CMK (cell line): ENCODE measurements at regions not wholly inside any gene's neighbourhood (a gene's known extent, or its start where the extent isn't known, plus 50 kb on each side); places are given as distances from the start of the nearest gene placed in this dataset.

ENCODE experiments used
- DNase-seq: peaks from one replicate; pipeline ENCODE4 v3.0.0-alpha.2; 2010; ENCODE audit warnings: low read depth

DNA sequence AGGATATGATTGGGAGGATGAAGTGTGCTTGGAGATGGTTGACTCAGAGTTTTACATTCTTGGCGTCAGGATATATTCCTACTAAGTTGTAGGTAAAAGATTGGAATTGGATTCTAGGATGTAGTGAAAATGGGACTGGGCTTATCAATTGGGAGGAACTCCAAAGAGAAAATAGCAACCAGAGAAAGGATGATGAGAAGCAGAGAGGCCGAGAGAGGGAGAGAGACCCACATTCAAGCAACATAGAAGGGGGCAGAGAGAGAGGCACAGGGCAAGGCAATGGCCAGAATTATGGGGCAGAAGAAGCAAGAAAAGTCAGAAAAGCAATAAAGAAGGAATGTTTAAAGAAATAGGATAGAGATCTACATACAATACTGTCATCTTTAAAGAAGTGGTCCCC is 217.9 kb upstream of the ACTBL2 start:
- no peak for DNase-seq

DNA sequence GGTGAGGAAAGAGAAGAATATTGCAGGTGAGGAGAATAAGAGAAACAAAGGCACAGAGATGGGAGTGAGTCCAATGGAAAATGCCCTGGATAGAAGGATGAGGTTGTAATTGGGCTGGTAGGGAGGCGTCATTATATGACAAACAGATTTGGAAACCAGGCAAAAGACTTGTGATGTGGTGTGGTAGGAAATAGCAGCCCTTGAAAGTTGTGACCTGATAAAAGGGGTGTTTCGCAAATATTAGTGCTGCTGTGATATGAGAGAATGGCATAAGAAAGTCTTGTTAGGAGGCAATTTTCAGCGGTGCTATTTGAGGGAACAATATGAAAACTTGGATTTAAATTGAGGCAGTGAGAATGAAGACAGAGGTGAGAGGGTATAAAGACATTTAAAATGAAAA is 217.5 kb upstream of the ACTBL2 start:
- no peak for DNase-seq

DNA sequence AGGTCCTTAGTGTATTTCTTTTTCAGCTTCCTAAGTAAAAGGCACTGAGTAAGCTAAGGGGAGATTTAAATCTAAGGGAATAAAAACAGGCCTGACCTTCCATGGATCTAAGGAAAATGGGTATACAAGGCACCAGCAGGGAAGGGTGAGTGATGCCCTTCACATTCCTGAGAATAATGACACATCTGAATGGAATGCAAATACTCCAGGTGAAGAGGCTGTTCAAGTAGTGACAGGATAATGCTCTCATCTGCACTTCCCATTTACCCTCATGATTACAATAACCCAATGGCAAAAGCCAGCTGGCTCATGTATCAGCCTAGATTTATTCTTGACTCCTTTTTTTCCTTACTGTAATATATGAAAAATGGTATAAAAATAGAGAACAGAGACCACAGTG is 216.2 kb upstream of the ACTBL2 start:
- DNase-seq, result no peak

DNA sequence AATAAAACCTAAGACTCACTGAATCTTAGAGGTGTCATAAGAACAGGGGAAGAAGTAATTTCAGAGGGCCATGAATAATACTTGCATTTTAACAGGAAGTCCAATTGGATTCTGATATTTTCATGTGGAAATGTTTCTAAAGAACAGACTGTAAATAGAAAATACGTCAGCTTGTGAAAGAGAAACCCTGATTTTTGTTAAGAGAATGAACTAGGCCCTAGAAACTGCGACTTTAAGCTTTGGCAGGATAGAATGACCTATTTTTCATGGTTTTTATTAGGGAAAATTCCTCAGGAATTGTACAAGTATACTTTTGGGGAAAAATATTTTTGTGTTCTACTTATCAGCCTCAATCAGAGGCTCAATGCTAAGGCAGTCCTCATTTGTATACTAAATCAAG is 215.5 kb upstream of the ACTBL2 start:
- no peak for DNase-seq

DNA sequence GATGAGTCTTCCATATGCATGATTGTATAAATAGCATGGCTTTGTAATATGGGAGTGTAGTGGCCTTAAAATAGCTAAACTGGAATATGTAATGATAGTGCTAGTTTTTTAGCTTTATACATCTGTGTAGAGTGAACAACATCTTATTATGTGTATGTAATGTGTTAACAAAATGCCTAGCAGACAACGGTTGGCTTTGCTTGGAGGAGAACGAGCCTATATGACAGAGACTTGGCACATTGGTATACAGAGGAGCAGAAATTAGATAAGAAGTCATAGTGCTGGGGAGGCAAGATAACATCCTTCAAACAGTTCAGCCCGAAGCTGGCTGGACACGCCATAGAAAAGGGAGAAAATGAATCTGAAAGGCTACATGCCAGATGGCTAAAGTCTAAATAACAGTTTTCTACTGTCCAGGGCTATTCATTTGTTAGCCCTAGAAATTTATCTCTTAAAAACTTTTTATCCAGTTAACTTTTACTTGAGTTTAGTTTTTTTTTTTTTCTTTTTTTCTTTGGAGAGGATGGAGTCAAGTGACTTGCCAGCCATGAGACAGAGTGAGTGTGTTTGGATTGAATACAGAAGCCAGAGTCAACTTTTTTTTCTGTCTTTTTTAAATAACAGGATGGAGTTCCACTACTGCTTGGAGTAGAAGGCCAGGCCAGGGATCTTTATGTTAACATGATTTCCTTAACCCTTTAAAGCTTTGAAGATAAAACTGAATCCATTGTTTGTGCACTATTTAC is 214.4 kb upstream of the ACTBL2 start:
- no peak for DNase-seq

DNA sequence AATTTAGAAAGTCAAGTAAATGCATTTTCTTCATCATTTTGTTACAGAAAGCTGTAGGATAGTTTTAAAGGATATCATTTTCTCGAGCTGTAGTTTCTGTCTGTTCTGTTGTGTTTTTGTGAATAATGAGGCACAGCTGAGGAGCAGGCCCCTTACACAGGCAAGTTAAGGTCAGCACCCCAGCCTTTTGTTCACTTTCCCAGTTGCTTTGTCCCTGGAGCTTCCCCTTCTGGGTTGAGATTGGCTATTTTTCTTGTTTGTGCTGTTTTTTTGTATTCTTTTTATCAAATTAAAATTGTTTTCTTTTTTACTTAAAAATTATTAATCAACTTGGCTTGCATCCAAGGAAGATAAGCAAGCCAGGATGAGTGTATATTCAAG is 213.8 kb upstream of the ACTBL2 start:
- no peak for DNase-seq

DNA sequence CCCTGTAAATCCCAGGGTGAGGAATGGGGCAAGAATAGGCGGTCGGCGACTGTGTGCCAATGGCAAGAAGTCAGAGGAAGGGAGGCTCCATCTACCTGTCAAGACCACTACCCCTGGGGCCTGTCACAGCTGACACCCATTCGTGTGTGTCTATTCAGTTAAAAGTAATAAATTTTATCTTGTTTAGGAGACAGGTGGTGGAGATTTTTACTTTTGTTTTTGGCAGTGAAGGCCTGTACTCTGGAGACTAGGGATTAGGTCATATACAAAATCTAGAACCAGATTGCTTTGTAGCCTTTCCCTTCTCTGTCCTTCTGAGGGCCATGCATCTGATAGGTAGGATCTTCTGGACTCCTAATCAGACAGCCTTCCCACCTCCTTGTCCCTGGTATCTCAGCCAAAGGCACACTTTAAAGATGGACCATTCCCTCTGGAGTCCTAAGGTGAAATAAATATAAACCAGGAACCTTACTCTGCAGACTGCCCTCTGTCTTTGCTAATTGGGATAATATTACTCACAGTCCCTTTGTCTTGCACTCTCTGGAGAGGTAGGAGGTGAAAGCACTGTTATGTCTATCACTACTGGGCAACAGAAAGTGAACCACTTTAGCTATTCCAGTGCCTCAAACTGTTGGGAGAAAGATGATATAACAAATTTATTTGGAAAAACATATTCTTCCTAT is 213.2 kb upstream of the ACTBL2 start:
- no peak for DNase-seq

DNA sequence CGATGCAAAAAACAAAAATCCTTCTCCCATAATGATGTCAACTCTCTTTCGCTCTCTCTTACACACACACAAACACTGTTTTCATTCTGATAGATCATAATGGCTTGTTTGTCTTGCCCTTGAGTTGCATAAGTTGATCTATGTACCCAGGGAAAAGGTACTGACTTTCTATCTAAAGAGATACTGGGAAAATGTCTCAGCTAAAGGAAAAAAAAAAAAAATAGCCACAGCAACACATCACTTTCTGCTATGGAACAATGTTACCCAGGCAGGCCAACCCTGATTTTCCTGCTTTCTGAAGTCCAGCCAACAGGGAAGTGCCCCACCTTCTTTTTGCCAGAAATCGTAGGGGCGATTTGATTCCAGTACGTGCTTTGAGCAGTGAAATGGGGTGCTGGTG is 212.6 kb upstream of the ACTBL2 start:
- no peak for DNase-seq

DNA sequence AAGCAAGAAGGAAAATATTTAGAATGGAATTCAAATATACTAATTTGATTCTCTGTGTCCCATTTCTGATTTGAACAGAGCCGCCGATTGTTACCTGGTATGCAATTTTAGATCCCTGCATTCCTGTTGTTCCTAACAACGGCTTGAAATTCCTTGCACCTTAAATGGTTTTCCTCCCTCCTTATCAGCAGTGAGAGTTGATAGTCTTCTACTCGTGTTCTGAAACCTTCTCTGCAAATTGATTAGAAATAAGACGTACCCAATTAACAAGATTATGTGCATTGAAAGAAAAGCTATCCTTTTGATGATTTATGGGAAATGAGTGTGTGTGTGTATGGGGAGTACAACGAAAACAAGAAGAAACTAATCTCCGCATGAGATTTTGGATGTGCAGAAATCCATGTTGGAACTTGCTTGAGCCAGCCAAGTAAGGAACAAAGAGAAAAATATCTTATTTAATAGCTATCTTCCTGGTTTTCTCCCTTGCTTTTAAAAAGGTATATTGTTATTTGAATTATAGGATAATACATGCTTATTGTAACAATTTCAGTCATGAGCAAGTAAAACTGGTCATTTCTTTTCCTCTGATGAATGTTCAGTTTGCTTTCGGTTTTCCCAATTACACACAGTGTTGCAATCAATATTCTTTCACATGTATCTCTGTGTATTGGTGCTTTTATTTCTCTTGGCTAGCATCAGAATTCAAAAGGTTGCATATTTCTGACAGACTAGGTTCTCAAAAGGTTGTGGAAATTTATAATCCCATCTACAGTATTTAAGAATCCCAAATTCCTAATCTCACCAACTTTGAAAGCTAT is 211.1 kb upstream of the ACTBL2 start:
- no peak for DNase-seq

DNA sequence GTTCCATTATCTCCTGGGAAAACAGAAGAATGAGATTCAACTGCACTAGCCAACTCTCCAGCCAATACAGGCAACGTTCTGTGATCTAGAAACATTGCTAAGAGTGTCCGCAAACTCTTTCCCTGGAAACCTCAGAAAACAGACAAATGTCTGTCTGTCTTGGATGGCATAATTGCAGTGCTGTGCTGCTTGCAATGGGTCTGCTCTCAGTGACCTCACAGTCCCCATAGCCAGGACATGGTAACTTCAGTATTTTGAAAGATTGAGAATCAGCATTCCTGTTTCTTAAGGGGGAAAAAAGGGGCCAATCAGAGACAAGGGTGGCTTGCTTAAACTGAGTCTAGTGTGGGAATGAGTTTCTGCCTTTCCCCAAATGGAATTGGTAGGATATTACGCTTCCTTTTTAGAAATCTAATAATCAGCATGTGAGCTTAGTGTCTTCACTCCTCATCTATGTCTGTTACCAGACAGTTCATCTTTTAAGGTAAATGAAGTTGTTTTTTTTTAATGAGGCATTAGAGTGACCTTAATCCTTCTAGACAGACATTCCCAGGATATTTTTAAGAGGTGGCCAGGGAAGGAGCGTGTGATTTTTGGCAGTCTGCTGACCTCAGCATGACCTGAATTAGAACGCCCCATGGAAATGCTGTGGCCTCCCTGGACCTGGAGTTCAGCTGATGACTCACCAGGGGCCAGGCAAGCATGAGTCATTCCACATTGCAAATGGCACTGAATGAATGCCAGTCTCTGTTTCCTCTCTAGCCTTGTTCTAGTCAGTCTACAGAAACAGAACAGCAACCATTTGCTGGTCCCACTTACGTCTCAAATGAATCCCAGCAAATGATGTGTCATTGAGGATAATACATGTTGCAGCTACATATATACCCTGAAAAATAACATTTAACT is 210.2 kb upstream of the ACTBL2 start:
- DNase-seq, result no peak

DNA sequence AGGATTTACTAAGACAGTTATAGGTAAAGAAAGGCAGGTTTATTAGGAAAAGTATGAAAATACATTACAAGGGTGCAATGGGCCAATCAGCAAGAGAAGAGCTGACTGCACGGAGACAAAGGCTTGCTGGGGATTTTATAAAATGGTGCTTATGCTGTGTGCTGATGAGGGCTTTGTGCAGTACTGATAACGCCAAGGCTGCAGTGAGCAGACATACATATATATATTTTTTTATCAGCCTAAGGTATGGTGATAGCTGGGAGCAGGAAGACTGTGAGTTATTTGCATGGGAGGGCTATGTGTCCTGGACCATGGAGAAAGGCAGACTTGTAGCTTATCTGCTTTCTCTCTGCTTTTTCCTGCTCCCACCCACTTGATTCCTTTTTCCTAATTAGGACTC is 208.1 kb upstream of the ACTBL2 start:
- DNase-seq, result no peak

DNA sequence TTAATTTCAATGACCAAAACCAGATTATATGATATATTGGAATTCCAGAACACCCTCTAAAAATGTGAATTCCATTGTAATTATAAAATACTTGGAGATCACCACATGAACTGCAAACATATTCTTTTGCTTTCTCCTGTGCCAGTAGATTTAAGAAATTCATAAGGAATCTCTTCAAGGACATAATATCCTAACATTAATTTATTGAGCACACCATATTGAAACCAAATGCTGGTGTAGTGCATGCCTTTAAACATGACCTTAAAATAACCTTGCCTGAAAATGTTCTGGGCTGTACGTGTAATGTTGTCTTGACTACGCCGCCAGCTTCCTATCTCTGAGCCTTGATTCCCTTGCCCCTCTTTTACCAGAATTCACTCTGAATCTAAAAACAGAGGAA is 205.0 kb upstream of the ACTBL2 start:
- no peak for DNase-seq

DNA sequence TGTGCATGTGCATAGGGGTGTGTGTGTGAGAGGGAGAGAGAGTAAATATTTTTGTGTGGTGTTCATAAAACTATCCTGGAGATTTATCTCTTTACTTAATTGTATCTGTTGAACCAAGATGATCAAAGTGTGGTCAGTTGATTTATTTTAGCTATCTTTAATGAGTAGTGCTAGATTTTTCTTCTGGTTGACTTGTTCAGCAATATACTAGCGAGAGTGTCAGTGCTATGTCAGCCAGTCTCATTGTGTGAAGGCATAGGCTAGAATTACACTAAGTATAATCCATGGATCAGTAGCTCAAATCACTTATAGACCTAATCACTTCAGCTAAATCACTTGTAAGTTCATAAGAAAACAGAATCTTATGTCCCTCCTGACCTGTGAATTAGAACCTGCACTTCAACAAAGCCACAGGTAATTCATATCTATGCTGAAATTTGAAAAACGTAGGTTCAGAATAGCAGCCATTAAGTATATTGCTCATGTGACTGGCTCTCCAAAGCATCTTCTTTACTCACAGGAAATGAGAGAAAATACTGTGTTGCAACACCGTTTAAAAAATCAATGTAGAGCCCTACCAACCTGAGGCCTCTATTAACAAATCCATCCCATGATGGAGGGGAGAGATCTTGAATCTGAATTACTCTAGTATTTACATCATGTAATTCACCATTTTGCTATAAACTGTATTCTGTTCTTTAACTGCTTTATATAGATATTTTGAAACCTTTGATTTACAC is 203.1 kb upstream of the ACTBL2 start:
- no peak for DNase-seq

DNA sequence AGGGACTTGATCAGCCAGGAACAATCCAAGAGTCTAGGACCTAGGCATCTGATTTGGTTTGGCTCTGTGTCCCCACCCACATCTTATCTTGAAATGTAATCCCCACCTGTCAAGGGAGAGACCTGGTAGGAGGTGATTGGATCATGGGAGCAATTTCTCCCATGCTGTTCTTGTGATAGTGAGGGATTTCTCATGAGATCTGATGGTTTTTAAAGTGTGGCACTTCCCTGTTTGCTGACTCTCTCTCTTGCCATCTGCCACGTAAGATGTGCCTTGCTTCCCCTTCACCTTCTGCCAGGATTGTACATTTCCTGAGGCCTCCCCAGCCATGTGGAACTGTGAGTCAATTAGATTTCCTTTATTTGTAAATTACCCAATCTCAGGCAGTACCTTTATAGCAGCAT is 201.7 kb upstream of the ACTBL2 start:
- no peak for DNase-seq

DNA sequence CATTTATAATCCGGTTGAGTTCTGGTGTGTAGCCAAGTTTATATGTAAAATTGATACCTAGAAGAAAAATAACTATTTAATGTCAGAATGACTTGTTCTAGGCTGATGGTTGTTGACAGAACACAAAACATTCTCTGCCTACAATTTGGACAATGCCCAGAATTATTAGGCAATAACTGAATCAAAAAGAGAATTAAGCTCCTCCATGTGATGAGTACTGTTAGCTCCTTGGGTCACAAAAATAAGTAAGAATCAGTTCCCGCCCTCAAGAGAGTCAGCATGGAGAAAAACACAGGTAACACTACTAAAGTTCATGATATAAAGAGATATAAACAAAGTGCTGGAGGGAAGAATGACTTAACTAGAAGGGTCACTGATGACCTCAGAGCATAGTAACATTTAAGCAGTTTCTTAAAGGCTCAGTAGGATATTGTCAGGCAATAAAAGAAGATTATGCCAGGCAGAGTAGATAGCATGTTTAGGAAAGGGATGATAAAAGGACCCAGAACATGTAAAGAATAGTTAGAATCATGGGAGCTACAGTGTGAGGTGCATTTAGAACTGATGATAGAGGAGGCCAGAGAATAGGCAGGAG is 200.5 kb upstream of the ACTBL2 start:
- no peak for DNase-seq

DNA sequence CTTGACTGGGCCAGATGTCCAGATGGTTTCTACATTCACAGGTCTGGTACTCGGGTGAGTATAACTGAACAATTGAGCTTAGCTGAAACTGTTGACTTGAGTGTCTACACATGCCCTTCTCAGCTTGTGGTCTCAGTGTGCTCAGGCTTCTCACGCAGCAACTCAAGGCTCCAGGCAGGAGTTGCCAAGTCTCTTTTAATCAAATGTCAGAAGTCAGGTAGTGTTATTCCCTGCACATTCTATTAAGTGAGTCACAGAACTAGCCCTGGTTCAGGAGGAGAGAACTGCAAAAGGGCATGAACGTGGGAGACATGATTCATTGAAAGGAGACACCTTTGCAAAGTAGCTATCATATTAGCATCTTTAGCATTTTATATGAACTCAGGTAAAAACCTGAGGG is 199.3 kb upstream of the ACTBL2 start:
- no peak for DNase-seq

DNA sequence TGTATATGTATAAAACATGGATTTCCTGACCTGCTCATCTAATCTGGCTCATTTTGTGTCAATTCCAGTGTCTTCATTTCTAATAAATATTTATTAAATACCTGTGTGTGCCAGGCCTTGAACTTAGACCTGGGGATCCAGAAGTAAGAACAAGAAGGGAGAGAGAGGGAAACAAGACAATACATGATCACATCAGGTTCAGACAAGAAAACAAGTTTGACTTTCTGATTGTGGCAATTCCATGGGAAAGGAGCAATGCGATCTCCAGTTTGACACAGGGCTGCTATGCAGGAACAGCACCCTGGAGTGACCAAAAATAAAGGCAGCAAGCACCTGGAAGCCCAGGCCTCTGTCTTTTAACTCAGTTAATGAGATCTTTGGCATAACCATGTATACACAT is 198.1 kb upstream of the ACTBL2 start:
- DNase-seq, result no peak

DNA sequence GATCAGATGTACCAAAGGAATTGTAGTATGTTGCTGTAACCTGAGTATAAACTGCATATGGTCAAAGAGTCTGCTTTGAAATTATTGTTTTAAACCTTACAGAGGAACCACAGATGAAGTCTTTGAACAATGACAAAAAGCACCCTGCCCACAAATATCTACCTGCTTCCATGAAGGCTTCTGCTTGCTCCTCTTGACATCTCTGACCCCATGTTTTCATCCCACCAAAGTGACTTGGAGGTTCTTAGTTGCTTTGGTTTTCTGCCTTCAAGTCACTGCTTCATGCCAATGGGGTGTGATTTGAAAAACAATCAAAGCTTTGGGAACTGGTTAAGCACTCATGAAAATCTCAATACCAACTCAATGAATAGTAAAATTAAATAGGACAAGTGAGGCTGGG is 194.6 kb upstream of the ACTBL2 start:
- DNase-seq, result no peak

DNA sequence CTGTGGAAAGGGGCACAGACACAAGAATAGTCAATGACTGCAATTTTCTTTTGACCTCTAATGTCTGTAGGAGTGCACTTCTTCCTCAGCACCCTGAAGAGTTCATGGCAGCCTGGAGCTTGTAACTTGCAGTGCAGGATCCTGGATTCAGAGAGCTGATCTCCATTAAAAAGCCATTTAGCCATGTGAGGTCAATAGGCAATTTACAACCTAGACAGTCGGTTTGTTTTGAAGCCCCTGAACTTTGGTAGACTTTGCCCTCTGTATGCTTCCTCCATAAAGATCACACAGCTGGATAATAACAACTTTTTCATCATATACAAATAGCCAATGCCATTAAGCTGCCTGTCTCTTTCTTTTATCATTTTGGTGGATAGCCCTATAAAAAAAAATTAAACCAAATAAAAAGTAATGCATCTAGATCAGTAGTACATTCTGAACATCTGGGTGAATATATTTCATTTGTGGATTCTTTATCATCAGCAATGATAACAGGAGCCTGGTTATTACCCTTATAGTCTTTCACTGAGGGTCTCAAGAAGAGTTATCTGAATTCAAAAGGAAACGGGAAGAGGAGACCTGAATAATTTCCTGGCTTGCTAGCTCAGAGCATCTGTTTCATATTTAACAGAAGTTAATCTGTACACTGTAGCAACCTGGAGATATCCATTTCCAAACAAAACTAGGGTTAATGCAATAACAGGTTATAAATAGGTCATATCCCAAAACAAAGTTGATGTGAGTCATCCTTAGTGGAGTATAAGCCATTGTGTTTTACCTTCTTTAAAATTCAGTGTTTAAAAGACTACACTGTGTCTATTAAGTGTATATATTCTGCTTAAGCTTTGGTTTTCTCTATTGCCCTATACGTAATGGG is 193.8 kb upstream of the ACTBL2 start:
- DNase-seq, result no peak

DNA sequence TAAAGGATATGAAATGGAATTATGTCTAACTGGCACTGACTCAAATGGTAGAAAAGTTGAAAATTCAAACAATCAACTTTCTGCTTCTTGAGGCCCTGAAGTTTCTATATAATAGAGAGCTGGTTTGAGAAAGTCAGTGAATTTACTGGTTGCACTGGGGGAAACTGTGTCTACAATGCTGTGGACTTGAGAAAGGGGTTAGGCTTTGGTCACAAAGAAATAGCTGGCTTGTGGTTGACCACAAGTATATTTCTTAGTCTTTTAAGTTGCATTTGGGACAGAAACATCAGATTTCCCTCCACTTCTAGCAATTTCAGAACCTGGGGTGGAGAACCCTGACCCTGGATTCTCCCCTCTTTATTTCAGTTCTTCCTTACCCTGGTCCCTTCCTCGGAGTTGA is 192.6 kb upstream of the ACTBL2 start:
- DNase-seq, result no peak
